HG02623 (cell line): ENCODE measurements at regions not wholly inside any gene's neighbourhood (a gene's known extent, or its start where the extent isn't known, plus 50 kb on each side); places are given as distances from the start of the nearest gene placed in this dataset.

ENCODE experiments used
- ATAC-seq: cut with Tn5 transposase; IDR thresholded peaks from one replicate; pipeline ENCODE4 v1.9.1; 2021; ENCODE audit warnings: moderate library complexity; ENCODE audit not compliant: unreplicated experiment

GRCh38 chr9:13607481-13608441 lies 328.3 kb upstream of the MPDZ start:
- no peak for ATAC-seq

- no peak for ATAC-seq
Measured at GRCh38 chr9:13606586-13606985, 327.1 kb upstream of the MPDZ start.

- ATAC-seq, result no peak
Measured at GRCh38 chr9:13603921-13604320, 324.4 kb upstream of the MPDZ start.

- no peak for ATAC-seq
Measured at GRCh38 chr9:13598738-13599137, 319.2 kb upstream of the MPDZ start.

- ATAC-seq, result no peak
Measured at GRCh38 chr9:13597427-13597826, 317.9 kb upstream of the MPDZ start.

GRCh38 chr9:13597004-13597403 lies 317.5 kb upstream of the MPDZ start:
- ATAC-seq, result no peak

GRCh38 chr9:13596383-13596970 lies 317.0 kb upstream of the MPDZ start:
- no peak for ATAC-seq

GRCh38 chr9:13590996-13591395 lies 311.5 kb upstream of the MPDZ start:
- ATAC-seq, result no peak

- no peak for ATAC-seq
Measured at GRCh38 chr9:13589034-13589737, 309.7 kb upstream of the MPDZ start.

- ATAC-seq, result no peak
Measured at GRCh38 chr9:13588151-13589033, 308.9 kb upstream of the MPDZ start.

GRCh38 chr9:13587571-13587970 lies 308.1 kb upstream of the MPDZ start:
- no peak for ATAC-seq

GRCh38 chr9:13586587-13587374 lies 307.3 kb upstream of the MPDZ start:
- ATAC-seq, result no peak

GRCh38 chr9:13580760-13581159 lies 301.3 kb upstream of the MPDZ start:
- no peak for ATAC-seq

- ATAC-seq, result no peak
Measured at GRCh38 chr9:13580131-13580530, 300.6 kb upstream of the MPDZ start.

- no peak for ATAC-seq
Measured at GRCh38 chr9:13576101-13576500, 296.6 kb upstream of the MPDZ start.

GRCh38 chr9:13575558-13575957 lies 296.1 kb upstream of the MPDZ start:
- no peak for ATAC-seq

- no peak for ATAC-seq
Measured at GRCh38 chr9:13570068-13570974, 290.8 kb upstream of the MPDZ start.

- ATAC-seq, result no peak
Measured at GRCh38 chr9:13569602-13570067, 290.1 kb upstream of the MPDZ start.
